ENCODE measurements at regions not wholly inside any gene's neighbourhood (a gene's known extent, or its start where the extent isn't known, plus 50 kb on each side); places are given as distances from the start of the nearest gene placed in this dataset.

- H3K9me3 ChIP-seq: no peaks in the 10 kb centered on the region
- no peaks in the 10 kb centered on the region for H3K36me3 ChIP-seq (ENCODE audit: low read depth, missing control alignments)
- H3K27ac ChIP-seq: no peak overlapping the region
- TF ChIP-seq CTCF (IDR thresholded peaks at IDR 0.05): no peak
- TF ChIP-seq POLR2A (IDR thresholded peaks at IDR 0.05): no peak
- DNase-seq: no peak
- no peaks in the 10 kb centered on the region for H3K4me1 ChIP-seq
- no peaks in the 10 kb centered on the region for H3K27me3 ChIP-seq
- intact Hi-C loops (cut with DNase I; ENCODE audit: low total_unique reads): no loop called here
- H3K4me3 ChIP-seq: no peak overlapping the region
These were observed 552.9 kb downstream of the TDRD15 start for GRCh38 chr2:21676676-21677075.

GRCh38 chr2:21683838-21684237 is 560.1 kb downstream of the TDRD15 start:
- Histone ChIP-seq H3K36me3 (ENCODE audit: low read depth, missing control alignments) (no peaks in the 10 kb centered on the region), H3K4me1 (no peaks in the 10 kb centered on the region), H3K27ac (no peak overlapping the region), H3K9me3 (no peaks in the 10 kb centered on the region), H3K4me3 (no peak overlapping the region), H3K27me3 (no peaks in the 10 kb centered on the region)
- TF ChIP-seq CTCF (IDR thresholded peaks at IDR 0.05): no peak
- no peak for TF ChIP-seq POLR2A (IDR thresholded peaks at IDR 0.05)
- DNase-seq: no peak
- intact Hi-C loops (cut with DNase I; ENCODE audit: low total_unique reads): no loop called here
- 85 to 94% methylated on average over 2 of the region's 2 CpGs for WGBS, 2 donors

- DNase-seq: no peak
- no peaks in the 10 kb centered on the region for H3K36me3 ChIP-seq (ENCODE audit: low read depth, missing control alignments)
- H3K4me3 ChIP-seq: no peak overlapping the region
- H3K27me3 ChIP-seq: no peaks in the 10 kb centered on the region
- H3K4me1 ChIP-seq: no peaks in the 10 kb centered on the region
- WGBS, 2 donors: 96 to 98% methylated on average over 2 of the region's 2 CpGs
- no peak for TF ChIP-seq CTCF (IDR thresholded peaks at IDR 0.05)
- no peak for TF ChIP-seq POLR2A (IDR thresholded peaks at IDR 0.05)
- H3K9me3 ChIP-seq: no peaks in the 10 kb centered on the region
- H3K27ac ChIP-seq: no peak overlapping the region
- intact Hi-C loops (cut with DNase I; ENCODE audit: low total_unique reads): no loop called here
These were observed 563.8 kb downstream of the TDRD15 start for GRCh38 chr2:21687589-21687988.

GRCh38 chr2:21690005-21690404 is 566.2 kb downstream of the TDRD15 start:
- Histone ChIP-seq H3K4me1 (no peaks in the 10 kb centered on the region), H3K9me3 (no peaks in the 10 kb centered on the region), H3K4me3 (no peak overlapping the region), H3K27ac (no peak overlapping the region), H3K27me3 (no peaks in the 10 kb centered on the region), H3K36me3 (ENCODE audit: low read depth, missing control alignments) (no peaks in the 10 kb centered on the region)
- no peak for TF ChIP-seq POLR2A (IDR thresholded peaks at IDR 0.05)
- TF ChIP-seq CTCF (IDR thresholded peaks at IDR 0.05): no peak
- intact Hi-C loops (cut with DNase I; ENCODE audit: low total_unique reads): no loop called here
- DNase-seq: no peak

- no peak for TF ChIP-seq POLR2A (IDR thresholded peaks at IDR 0.05)
- no peak for TF ChIP-seq CTCF (IDR thresholded peaks at IDR 0.05)
- Histone ChIP-seq H3K4me1 (no peaks in the 10 kb centered on the region), H3K4me3 (no peak overlapping the region), H3K27me3 (no peaks in the 10 kb centered on the region), H3K27ac (no peak overlapping the region), H3K36me3 (ENCODE audit: low read depth, missing control alignments) (no peaks in the 10 kb centered on the region), H3K9me3 (no peaks in the 10 kb centered on the region)
- intact Hi-C loops (cut with DNase I; ENCODE audit: low total_unique reads): no loop called here
- DNase-seq: no peak
These were observed 569.3 kb downstream of the TDRD15 start for GRCh38 chr2:21693081-21693480.

Measured in testis (tissue), 2 donors.